Keratinocyte (primary cell): ENCODE measurements at regions not wholly inside any gene's neighbourhood (a gene's known extent, or its start where the extent isn't known, plus 50 kb on each side); places are given as distances from the start of the nearest gene placed in this dataset.
"Not testable (repeated sequence)": the region's sequence is repeated elsewhere in the genome, so short reads cannot be mapped to it uniquely, and the experiment has no call there.

Source experiments
- DNase-seq: peaks from one replicate; pipeline ENCODE4 v3.0.0-alpha.2; 2011; ENCODE audit warnings: low read depth, missing footprints, low spot score
- FAIRE-seq: peaks from 2 replicates; lab custom pipeline; 2011; peaks lifted over from hg19 to GRCh38; lab: Jason Lieb, UNC
- H2AFZ ChIP-seq: 2 replicates; pipeline ENCODE4 v1.6.0; 2012; ENCODE audit warnings: low read length, control low read depth, inconsistent platforms; ENCODE audit not compliant: control insufficient read depth
- H3K27ac ChIP-seq: 2 replicates; pipeline ENCODE4 v1.5.1; 2011; ENCODE audit warnings: low read length; ENCODE audit not compliant: control insufficient read depth, insufficient read depth
- H3K27me3 ChIP-seq: 3 replicates; pipeline ENCODE4 v1.6.0; 2011; ENCODE audit warnings: low read length; ENCODE audit not compliant: control insufficient read depth, insufficient read depth; ENCODE audit errors: extremely low read depth
- H3K36me3 ChIP-seq, 2 experiments: 2 replicates in 1 of 2; 3 replicates in 1 of 2; pipeline ENCODE4 v1.5.1; 2011; ENCODE audit warnings: low read length in 2 of 2, mild to moderate bottlenecking in 1 of 2; ENCODE audit not compliant: control insufficient read depth in 2 of 2, insufficient read depth in 2 of 2; ENCODE audit errors: extremely low read depth in 1 of 2
- H3K4me1 ChIP-seq: 3 replicates; pipeline ENCODE4 v1.5.1; 2011; ENCODE audit warnings: low read length; ENCODE audit not compliant: control insufficient read depth, insufficient read depth; ENCODE audit errors: extremely low read depth
- H3K4me2 ChIP-seq: 3 replicates; pipeline ENCODE4 v1.6.0; 2011; ENCODE audit warnings: low read depth, low read length; ENCODE audit not compliant: control insufficient read depth, insufficient read depth; ENCODE audit errors: extremely low read depth
- H3K4me3 ChIP-seq, 3 experiments: fragments of 200-600 bp in 1 of 3; sonication (generic) in 1 of 3; 2 replicates in 2 of 3; 3 replicates in 1 of 3; pipeline ENCODE4 v1.5.1; 2011 to 2016; ENCODE audit warnings: low read length in 3 of 3, mild to moderate bottlenecking in 3 of 3, control low read depth in 2 of 3, inconsistent platforms in 1 of 3, low read depth in 1 of 3, mixed read lengths in 1 of 3, mixed run types in 1 of 3, moderate library complexity in 1 of 3; ENCODE audit not compliant: control insufficient read depth in 2 of 3, insufficient read depth in 2 of 3; ENCODE audit errors: extremely low read depth in 1 of 3
- H3K79me2 ChIP-seq: 2 replicates; pipeline ENCODE4 v1.6.0; 2012; ENCODE audit warnings: low read length; ENCODE audit not compliant: control insufficient read depth, insufficient read depth
- H3K9ac ChIP-seq: 3 replicates; pipeline ENCODE4 v1.6.0; 2011; ENCODE audit warnings: low read length; ENCODE audit not compliant: control insufficient read depth, insufficient read depth; ENCODE audit errors: extremely low read depth
- H3K9me1 ChIP-seq: 3 replicates; pipeline ENCODE4 v1.6.0; 2011; ENCODE audit warnings: low read length; ENCODE audit not compliant: control insufficient read depth, insufficient read depth; ENCODE audit errors: extremely low read depth
- H3K9me3 ChIP-seq: 2 replicates; pipeline ENCODE4 v1.5.1; 2012; ENCODE audit warnings: low read depth, low read length; ENCODE audit not compliant: control insufficient read depth
- H4K20me1 ChIP-seq: 3 replicates; pipeline ENCODE4 v1.6.0; 2011; ENCODE audit warnings: low read length; ENCODE audit not compliant: control insufficient read depth, insufficient read depth; ENCODE audit errors: extremely low read depth
- EZH2 ChIP-seq: IDR thresholded peaks from one replicate; pipeline ENCODE4 v1.6.1; 2012; ENCODE audit warnings: inconsistent platforms, mild to moderate bottlenecking, low read length, moderate library complexity
- dilution Hi-C: fragments of 300-500 bp; cut with MboI; formaldehyde crosslinking; loops from one replicate; pipeline ENCODE4 v1.7.0; 2020; ENCODE audit warnings: low sequenced_read_pairs; ENCODE audit not compliant: extremely low pct_ligation_motif_present
- TF ChIP-seq, protein P1 (sequence below), 3 experiments: IDR thresholded peaks in 1 of 3; conservative IDR thresholded peaks in 1 of 3; optimal IDR thresholded peaks in 1 of 3; 2 replicates in 2 of 3; 3 replicates in 1 of 3; pipeline versions ENCODE3 to v1.5.1; 2011; ENCODE audit warnings: low read length in 3 of 3, mild to moderate bottlenecking in 3 of 3, moderate library complexity in 2 of 3, control low read depth in 1 of 3, inconsistent platforms in 1 of 3; ENCODE audit not compliant: insufficient read depth in 2 of 3; ENCODE audit errors: extremely low read depth in 1 of 3

DNA sequence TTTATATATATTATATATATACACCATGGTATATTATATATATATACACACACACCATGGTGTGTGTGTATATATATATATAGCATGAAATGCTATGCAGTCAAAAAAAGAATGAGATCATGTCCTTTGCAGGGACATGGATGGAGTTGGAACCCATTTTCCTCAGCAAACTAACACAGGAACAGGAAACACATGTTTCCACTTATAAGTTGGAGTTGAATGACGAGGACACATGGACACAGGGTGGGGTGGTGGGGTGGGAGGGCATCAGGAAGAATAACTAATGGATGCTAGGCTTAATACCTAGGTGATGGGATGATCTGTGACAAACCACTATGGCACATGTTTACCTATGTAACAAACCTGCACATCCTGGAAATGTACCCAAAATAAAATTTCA, 293.6 kb upstream of the NDST3 start:
- no peaks in the 10 kb centered on the region for H3K4me1 ChIP-seq
- TF ChIP-seq, protein P1, sequence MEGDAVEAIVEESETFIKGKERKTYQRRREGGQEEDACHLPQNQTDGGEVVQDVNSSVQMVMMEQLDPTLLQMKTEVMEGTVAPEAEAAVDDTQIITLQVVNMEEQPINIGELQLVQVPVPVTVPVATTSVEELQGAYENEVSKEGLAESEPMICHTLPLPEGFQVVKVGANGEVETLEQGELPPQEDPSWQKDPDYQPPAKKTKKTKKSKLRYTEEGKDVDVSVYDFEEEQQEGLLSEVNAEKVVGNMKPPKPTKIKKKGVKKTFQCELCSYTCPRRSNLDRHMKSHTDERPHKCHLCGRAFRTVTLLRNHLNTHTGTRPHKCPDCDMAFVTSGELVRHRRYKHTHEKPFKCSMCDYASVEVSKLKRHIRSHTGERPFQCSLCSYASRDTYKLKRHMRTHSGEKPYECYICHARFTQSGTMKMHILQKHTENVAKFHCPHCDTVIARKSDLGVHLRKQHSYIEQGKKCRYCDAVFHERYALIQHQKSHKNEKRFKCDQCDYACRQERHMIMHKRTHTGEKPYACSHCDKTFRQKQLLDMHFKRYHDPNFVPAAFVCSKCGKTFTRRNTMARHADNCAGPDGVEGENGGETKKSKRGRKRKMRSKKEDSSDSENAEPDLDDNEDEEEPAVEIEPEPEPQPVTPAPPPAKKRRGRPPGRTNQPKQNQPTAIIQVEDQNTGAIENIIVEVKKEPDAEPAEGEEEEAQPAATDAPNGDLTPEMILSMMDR (optimal IDR thresholded peaks at IDR 0.05 in 1 of 3, IDR thresholded peaks at IDR 0.05 in 1 of 3, conservative IDR thresholded peaks at IDR 0.05 in 1 of 3; ENCODE audit: extremely low read depth in 1 of 3, insufficient read depth in 2 of 3, low read length in 3 of 3): no peak
- no peak for TF ChIP-seq EZH2
- no peak overlapping the region for H3K4me3 ChIP-seq
- no peak overlapping the region for H3K9ac ChIP-seq
- dilution Hi-C loops: no loop called here
- H3K9me3 ChIP-seq: no peaks in the 10 kb centered on the region
- H4K20me1 ChIP-seq: no peaks in the 10 kb centered on the region
- no peak for DNase-seq
- H3K27me3 ChIP-seq: no peaks in the 10 kb centered on the region
- H3K27ac ChIP-seq: no peak overlapping the region
- H2AFZ ChIP-seq: no peak overlapping the region
- H3K9me1 ChIP-seq: no peaks in the 10 kb centered on the region
- H3K36me3 ChIP-seq: no peaks in the 10 kb centered on the region
- H3K79me2 ChIP-seq: no peaks in the 10 kb centered on the region
- H3K4me2 ChIP-seq: no peak overlapping the region
- FAIRE-seq: no peak

GRCh38 chr4:117745379-117745778, 288.9 kb upstream of the NDST3 start:
- H3K4me1 ChIP-seq, H3K4me2 ChIP-seq, H3K27me3 ChIP-seq, H3K79me2 ChIP-seq, H3K9me3 ChIP-seq, H3K36me3 ChIP-seq, H3K9ac ChIP-seq, FAIRE-seq, H3K9me1 ChIP-seq, H3K27ac ChIP-seq, H4K20me1 ChIP-seq, dilution Hi-C loops, H2AFZ ChIP-seq, H3K4me3 ChIP-seq, DNase-seq: not testable (repeated sequence)

- H3K27me3 ChIP-seq: no peaks in the 10 kb centered on the region
- H3K9me3 ChIP-seq: no peaks in the 10 kb centered on the region
- no peak overlapping the region for H3K9ac ChIP-seq
- H3K36me3 ChIP-seq: no peaks in the 10 kb centered on the region
- no peaks in the 10 kb centered on the region for H3K79me2 ChIP-seq
- no peak overlapping the region for H2AFZ ChIP-seq
- no peak overlapping the region for H3K4me2 ChIP-seq
- no peaks in the 10 kb centered on the region for H4K20me1 ChIP-seq
- no peaks in the 10 kb centered on the region for H3K9me1 ChIP-seq
- no peak overlapping the region for H3K4me3 ChIP-seq
- TF ChIP-seq, protein P1 (optimal IDR thresholded peaks at IDR 0.05 in 1 of 3, IDR thresholded peaks at IDR 0.05 in 1 of 3, conservative IDR thresholded peaks at IDR 0.05 in 1 of 3; ENCODE audit: extremely low read depth in 1 of 3, insufficient read depth in 2 of 3, low read length in 3 of 3): no peak
- TF ChIP-seq EZH2: no peak
- no peak for FAIRE-seq
- no peak overlapping the region for H3K27ac ChIP-seq
- no peaks in the 10 kb centered on the region for H3K4me1 ChIP-seq
- no peak for DNase-seq
- dilution Hi-C loops: no loop called here
These were observed 278.8 kb upstream of the NDST3 start for GRCh38 chr4:117755438-117755837.
